ENCODE measurements at regions not wholly inside any gene's neighbourhood (a gene's known extent, or its start where the extent isn't known, plus 50 kb on each side); places are given as distances from the start of the nearest gene placed in this dataset.
"Not testable (repeated sequence)": the region's sequence is repeated elsewhere in the genome, so short reads cannot be mapped to it uniquely, and the experiment has no call there.

GRCh38 chr5:100685122-100685521 lies 149.9 kb downstream of the FAM174A start:
- TF ChIP-seq CTCF (IDR thresholded peaks at IDR 0.05 in 4 of 5, conservative IDR thresholded peaks at IDR 0.05 in 1 of 5); POLR2A (IDR thresholded peaks at IDR 0.05): not testable (repeated sequence)
